ENCODE measurements at regions not wholly inside any gene's neighbourhood (a gene's known extent, or its start where the extent isn't known, plus 50 kb on each side); places are given as distances from the start of the nearest gene placed in this dataset.

- DNase-seq = no peak
These were observed 246.5 kb upstream of the C1orf174 start for GRCh38 chr1:4146614-4147013.

- DNase-seq = no peak
These were observed 247.4 kb upstream of the C1orf174 start for GRCh38 chr1:4147509-4147908.

GRCh38 chr1:4149281-4149680 lies 249.2 kb upstream of the C1orf174 start:
- no peak for DNase-seq

GRCh38 chr1:4149831-4150230 lies 249.8 kb upstream of the C1orf174 start:
- no peak for DNase-seq

GRCh38 chr1:4150262-4150661 lies 250.2 kb upstream of the C1orf174 start:
- DNase-seq = no peak

GRCh38 chr1:4152266-4152665 lies 252.2 kb upstream of the C1orf174 start:
- no peak for DNase-seq

GRCh38 chr1:4153571-4153970 lies 253.5 kb upstream of the C1orf174 start:
- no peak for DNase-seq

GRCh38 chr1:4156241-4156973 lies 256.3 kb upstream of the C1orf174 start:
- no peak for DNase-seq

GRCh38 chr1:4160181-4160580 lies 260.1 kb upstream of the C1orf174 start:
- DNase-seq = no peak

- no peak for DNase-seq
These were observed 261.4 kb upstream of the C1orf174 start for GRCh38 chr1:4161366-4162006.

GRCh38 chr1:4164965-4165364 lies 264.9 kb upstream of the C1orf174 start:
- DNase-seq = no peak

GRCh38 chr1:4165686-4166300 lies 265.7 kb upstream of the C1orf174 start:
- DNase-seq = no peak

GRCh38 chr1:4166713-4167112 lies 266.6 kb upstream of the C1orf174 start:
- no peak for DNase-seq

GRCh38 chr1:4169991-4170390 lies 269.9 kb upstream of the C1orf174 start:
- DNase-seq = no peak

- no peak for DNase-seq
These were observed 270.7 kb upstream of the C1orf174 start for GRCh38 chr1:4170548-4171340.

GRCh38 chr1:4171480-4172450 lies 271.7 kb upstream of the C1orf174 start:
- no peak for DNase-seq

GRCh38 chr1:4172644-4173599 lies 272.9 kb upstream of the C1orf174 start:
- peak; percentile 7 for DNase-seq

GRCh38 chr1:4173731-4174130 lies 273.7 kb upstream of the C1orf174 start:
- no peak for DNase-seq

GRCh38 chr1:4174291-4175200 lies 274.5 kb upstream of the C1orf174 start:
- no peak for DNase-seq

Data from CD4-positive, alpha-beta T cell treated with Interleukin-17A for 1 hour (primary cell).